GM23248 (cell line): ENCODE measurements at regions not wholly inside any gene's neighbourhood (a gene's known extent, or its start where the extent isn't known, plus 50 kb on each side); places are given as distances from the start of the nearest gene placed in this dataset.

Source experiments
- EZH2 ChIP-seq: fragments of 200-600 bp; sonication (generic); IDR thresholded peaks from 2 replicates; pipeline ENCODE4 v1.6.1; 2018; ENCODE audit warnings: antibody characterized with exemption, mild to moderate bottlenecking; ENCODE audit not compliant: insufficient read depth, poor library complexity, severe bottlenecking
- EZH2phosphoT487 ChIP-seq: fragments of 200-600 bp; sonication (generic); IDR thresholded peaks from 2 replicates; pipeline ENCODE4 v1.6.1; 2018; ENCODE audit warnings: antibody characterized with exemption, moderate library complexity, mild to moderate bottlenecking, low read depth; ENCODE audit not compliant: insufficient read depth

DNA sequence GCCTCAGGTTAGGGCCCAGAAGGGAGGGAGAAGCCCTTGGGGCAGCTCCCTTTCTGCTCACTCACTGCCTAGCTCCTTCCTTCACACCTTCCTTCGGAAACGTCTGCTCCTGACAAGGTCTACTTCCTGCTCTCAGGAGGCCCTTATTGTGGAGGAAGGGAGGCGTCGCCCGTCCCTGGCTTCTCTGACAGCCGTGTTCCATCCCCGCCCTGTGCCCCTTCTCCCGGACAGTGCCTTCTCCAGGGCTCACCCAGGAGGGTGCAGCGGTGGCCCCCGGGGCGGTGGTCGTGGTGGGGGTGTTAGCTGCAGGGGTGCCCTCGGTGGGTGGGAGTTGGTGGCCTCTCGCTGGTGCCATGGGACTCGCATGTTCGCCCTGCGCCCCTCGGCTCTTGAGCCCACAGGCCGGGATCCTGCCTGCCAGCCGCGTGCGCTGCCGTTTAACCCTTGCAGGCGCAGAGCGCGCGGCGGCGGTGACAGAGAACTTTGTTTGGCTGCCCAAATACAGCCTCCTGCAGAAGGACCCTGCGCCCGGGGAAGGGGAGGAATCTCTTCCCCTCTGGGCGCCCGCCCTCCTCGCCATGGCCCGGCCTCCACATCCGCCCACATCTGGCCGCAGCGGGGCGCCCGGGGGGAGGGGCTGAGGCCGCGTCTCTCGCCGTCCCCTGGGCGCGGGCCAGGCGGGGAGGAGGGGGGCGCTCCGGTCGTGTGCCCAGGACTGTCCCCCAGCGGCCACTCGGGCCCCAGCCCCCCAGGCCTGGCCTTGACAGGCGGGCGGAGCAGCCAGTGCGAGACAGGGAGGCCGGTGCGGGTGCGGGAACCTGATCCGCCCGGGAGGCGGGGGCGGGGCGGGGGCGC, 231.9 kb downstream of the SEC14L1 start:
- TF ChIP-seq EZH2 (no peak), EZH2phosphoT487 (no peak)
